ENCODE measurements at regions not wholly inside any gene's neighbourhood (a gene's known extent, or its start where the extent isn't known, plus 50 kb on each side); places are given as distances from the start of the nearest gene placed in this dataset.

GRCh38 chr2:59905731-59906130 is 647.7 kb downstream of the BCL11A start:
- no peak for TF ChIP-seq CTCF (IDR thresholded peaks at IDR 0.05; ENCODE audit: control insufficient read depth, extremely low read depth, insufficient read depth)
- no peak for DNase-seq (ENCODE audit: low read depth)
- H3K4me3 ChIP-seq (ENCODE audit: low read depth, low read length): no peak overlapping the region

GRCh38 chr2:59903994-59904544 is 649.4 kb downstream of the BCL11A start:
- DNase-seq (ENCODE audit: low read depth): no peak
- no peak overlapping the region for H3K4me3 ChIP-seq (ENCODE audit: low read depth, low read length)
- TF ChIP-seq CTCF (IDR thresholded peaks at IDR 0.05; ENCODE audit: control insufficient read depth, extremely low read depth, insufficient read depth): no peak

- H3K4me3 ChIP-seq (ENCODE audit: low read depth, low read length): no peak overlapping the region
- no peak for TF ChIP-seq CTCF (IDR thresholded peaks at IDR 0.05; ENCODE audit: control insufficient read depth, extremely low read depth, insufficient read depth)
- no peak for DNase-seq (ENCODE audit: low read depth)
Observed at GRCh38 chr2:59900728-59901452, 652.6 kb downstream of the BCL11A start.

- TF ChIP-seq CTCF (IDR thresholded peaks at IDR 0.05; ENCODE audit: control insufficient read depth, extremely low read depth, insufficient read depth): no peak
- no peak overlapping the region for H3K4me3 ChIP-seq (ENCODE audit: low read depth, low read length)
- DNase-seq (ENCODE audit: low read depth): no peak
Observed at GRCh38 chr2:59899692-59900091, 653.8 kb downstream of the BCL11A start.

- TF ChIP-seq CTCF (IDR thresholded peaks at IDR 0.05; ENCODE audit: control insufficient read depth, extremely low read depth, insufficient read depth): no peak
- H3K4me3 ChIP-seq (ENCODE audit: low read depth, low read length): no peak overlapping the region
- no peak for DNase-seq (ENCODE audit: low read depth)
Observed at GRCh38 chr2:59896499-59897245, 656.8 kb downstream of the BCL11A start.

- H3K4me3 ChIP-seq (ENCODE audit: low read depth, low read length): no peak overlapping the region
- no peak for TF ChIP-seq CTCF (IDR thresholded peaks at IDR 0.05; ENCODE audit: control insufficient read depth, extremely low read depth, insufficient read depth)
- DNase-seq (ENCODE audit: low read depth): no peak
Observed at GRCh38 chr2:59893612-59894011, 659.8 kb downstream of the BCL11A start.
